ENCODE measurements at regions not wholly inside any gene's neighbourhood (a gene's known extent, or its start where the extent isn't known, plus 50 kb on each side); places are given as distances from the start of the nearest gene placed in this dataset.

DNA sequence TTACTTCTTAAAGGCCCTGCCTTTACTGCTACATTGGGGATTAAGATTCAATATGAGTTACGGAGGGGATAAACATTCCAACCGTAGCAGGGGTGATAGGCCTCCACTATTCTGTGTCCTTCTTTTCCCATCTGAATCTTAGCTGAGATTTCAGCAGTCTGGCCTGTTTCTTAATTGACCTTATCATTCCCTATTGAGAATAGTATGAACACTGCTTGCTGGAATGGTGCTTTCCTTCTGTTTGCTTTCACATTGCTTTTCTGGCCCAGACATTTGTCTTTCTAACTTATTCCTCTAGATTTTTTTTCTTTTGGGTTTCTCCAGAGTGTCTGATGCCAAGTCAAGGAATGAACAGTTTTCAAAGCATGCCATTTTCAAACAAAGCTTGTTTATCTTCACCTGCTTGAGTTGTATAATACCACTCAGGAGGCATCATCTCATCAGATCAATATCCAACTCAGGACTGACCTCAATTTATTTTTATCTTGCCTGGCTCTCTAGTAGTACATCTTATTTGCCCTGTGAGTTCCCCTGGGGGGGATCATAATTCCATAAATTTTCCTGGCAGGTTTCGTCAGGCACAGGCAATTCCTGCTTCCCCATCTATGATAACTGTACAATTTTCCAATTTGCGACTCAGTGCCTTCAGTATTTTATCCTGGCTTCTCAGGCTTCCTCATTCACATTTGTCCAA is 161.1 kb upstream of the STT3B start:
- no peak for TF ChIP-seq SIN3A (IDR thresholded peaks at IDR 0.05; ENCODE audit: low read depth)
- no peak for TF ChIP-seq ZFX (IDR thresholded peaks at IDR 0.05)
- no peak for TF ChIP-seq EGR1 (IDR thresholded peaks at IDR 0.05; ENCODE audit: low read depth)
- no peak for TF ChIP-seq TCF7L2 (IDR thresholded peaks at IDR 0.05; ENCODE audit: borderline replicate concordance, extremely low read depth, insufficient read depth, insufficient read length)
- no peak for TF ChIP-seq ELF1 (IDR thresholded peaks at IDR 0.05; ENCODE audit: borderline replicate concordance, low read depth)
- TF ChIP-seq FOSL1 (IDR thresholded peaks at IDR 0.05; ENCODE audit: low read depth): no peak
- no TSS peak for BruUV-seq (replicated peaks)
- ATAC-seq (no peak), DNase-seq (ENCODE audit: low read depth, low spot score) (no peak)
- ChIA-PET RAD21 (ENCODE audit: low non-redundant PET in 1 of 2, low total read pairs in 2 of 2, uncharacterized antibody in 2 of 2, unreplicated experiment in 2 of 2) (no interaction called here), CTCF (no interaction called here), POLR2A (no interaction called here)
- H3K9me2 ChIP-seq (ENCODE audit: insufficient read depth): no peaks in the 10 kb centered on the region
- H3K4me2 ChIP-seq (ENCODE audit: low read length): no peak overlapping the region
- intact Hi-C loops (cut with micrococcal nuclease): no loop called here
- peaks cover 3 to 8% of the 10 kb centered on the region in 2 experiments for H3K4me1 ChIP-seq (ENCODE audit: control insufficient read depth in 1 of 2, insufficient read depth in 2 of 2, low read length in 2 of 2)
- no peaks in the 10 kb centered on the region for H3K9me3 ChIP-seq (ENCODE audit: control insufficient read depth in 1 of 2, insufficient read depth in 1 of 2, low read depth in 1 of 2, low read length in 2 of 2)
- no peaks in the 10 kb centered on the region for H4K20me1 ChIP-seq (ENCODE audit: insufficient read depth)
- H3K27me3 ChIP-seq (ENCODE audit: insufficient read depth, low read length): peaks cover 14% of the 10 kb centered on the region; the same call in 1 of the 2 replicates
- no peak overlapping the region for H3K4me3 ChIP-seq (replicated peaks in 1 of 2; ENCODE audit: low read depth in 1 of 2, low read length in 2 of 2)
- no peak overlapping the region for H2AFZ ChIP-seq (ENCODE audit: low read depth, low read length, poor library complexity, severe bottlenecking)
- H3K9ac ChIP-seq (ENCODE audit: low read length): no peak overlapping the region
- no peak overlapping the region for H3K27ac ChIP-seq (ENCODE audit: low read depth, low read length)
- H3K36me3 ChIP-seq (ENCODE audit: control insufficient read depth in 1 of 2, insufficient read depth in 2 of 2, low read length in 2 of 2): no peaks in the 10 kb centered on the region
- H3K79me2 ChIP-seq (ENCODE audit: insufficient read depth, low read length): no peaks in the 10 kb centered on the region

DNA sequence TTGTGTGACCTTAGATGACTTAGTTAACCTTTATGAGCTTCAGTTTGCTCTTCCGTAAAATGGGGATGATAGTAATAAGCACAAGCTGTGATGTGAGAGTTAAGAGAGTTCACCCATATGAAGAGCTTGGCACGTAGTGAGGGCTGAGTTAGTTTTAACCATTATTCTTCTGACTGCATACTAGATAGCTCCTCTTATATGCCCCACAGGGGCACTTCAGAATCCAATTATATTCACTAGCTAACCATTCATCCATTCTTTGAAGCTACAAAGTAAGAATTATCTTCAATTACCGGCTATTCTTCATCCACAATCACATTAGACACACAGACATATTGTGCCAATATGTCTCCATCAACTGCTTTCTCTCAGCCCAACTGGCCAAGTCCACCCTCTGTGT is 159.0 kb upstream of the STT3B start:
- Histone ChIP-seq H2AFZ (ENCODE audit: low read depth, low read length, poor library complexity, severe bottlenecking) (no peak overlapping the region), H3K9ac (ENCODE audit: low read length) (no peak overlapping the region), H3K4me2 (ENCODE audit: low read length) (no peak overlapping the region), H3K4me3 (replicated peaks in 1 of 2; ENCODE audit: low read depth in 1 of 2, low read length in 2 of 2) (no peak overlapping the region), H3K4me1 (ENCODE audit: control insufficient read depth in 1 of 2, insufficient read depth in 2 of 2, low read length in 2 of 2) (peaks cover 13 to 27% of the 10 kb centered on the region in 2 experiments), H3K9me2 (ENCODE audit: insufficient read depth) (no peaks in the 10 kb centered on the region), H3K27me3 (ENCODE audit: insufficient read depth, low read length) (peaks cover 18% of the 10 kb centered on the region; the same call in 1 of the 2 replicates), H3K27ac (ENCODE audit: low read depth, low read length) (no peak overlapping the region), H3K36me3 (ENCODE audit: control insufficient read depth in 1 of 2, insufficient read depth in 2 of 2, low read length in 2 of 2) (no peaks in the 10 kb centered on the region), H4K20me1 (ENCODE audit: insufficient read depth) (no peaks in the 10 kb centered on the region), H3K9me3 (ENCODE audit: control insufficient read depth in 1 of 2, insufficient read depth in 1 of 2, low read depth in 1 of 2, low read length in 2 of 2) (no peaks in the 10 kb centered on the region), H3K79me2 (ENCODE audit: insufficient read depth, low read length) (no peaks in the 10 kb centered on the region)
- DNase-seq (ENCODE audit: low read depth, low spot score): no peak
- intact Hi-C loops (cut with micrococcal nuclease): no loop called here
- CTCF ChIA-PET: no interaction called here
- ATAC-seq: no peak
- RAD21 ChIA-PET (ENCODE audit: low non-redundant PET in 1 of 2, low total read pairs in 2 of 2, uncharacterized antibody in 2 of 2, unreplicated experiment in 2 of 2): no interaction called here
- no peak for TF ChIP-seq SIN3A (IDR thresholded peaks at IDR 0.05; ENCODE audit: low read depth)
- BruUV-seq (replicated peaks): no TSS peak
- POLR2A ChIA-PET: no interaction called here

Measured in HCT116 (cell line).